HL-60 (cell line): ENCODE measurements at regions not wholly inside any gene's neighbourhood (a gene's known extent, or its start where the extent isn't known, plus 50 kb on each side); places are given as distances from the start of the nearest gene placed in this dataset.

ENCODE experiments used
- CTCF ChIP-seq: IDR thresholded peaks from one replicate; pipeline ENCODE4 v1.5.1; 2011; ENCODE audit warnings: low read length, control low read depth, inconsistent platforms; ENCODE audit not compliant: insufficient read depth
- REST ChIP-seq: IDR thresholded peaks from 2 replicates; pipeline ENCODE4 v1.6.1; 2012; ENCODE audit warnings: low read depth; ENCODE audit not compliant: insufficient replicate concordance
- SPI1 ChIP-seq: IDR thresholded peaks from 2 replicates; pipeline ENCODE4 v1.6.1; 2012; ENCODE audit warnings: low read depth, mild to moderate bottlenecking, borderline replicate concordance

GRCh38 chr4:85391589-85392410, 83.2 kb upstream of the ARHGAP24 start:
- TF ChIP-seq CTCF, result no peak
- no peak for TF ChIP-seq SPI1
- TF ChIP-seq REST, result no peak
